Astrocyte (in vitro differentiated cells and primary cell): ENCODE measurements at regions not wholly inside any gene's neighbourhood (a gene's known extent, or its start where the extent isn't known, plus 50 kb on each side); places are given as distances from the start of the nearest gene placed in this dataset.

Experiments
- DNase-seq: peaks from one replicate; pipeline ENCODE4 v3.0.0-alpha.2; 2010; ENCODE audit warnings: low read depth
- FAIRE-seq: peaks from 2 replicates; lab custom pipeline; 2011; peaks lifted over from hg19 to GRCh38; lab: Jason Lieb, UNC
- H2AFZ ChIP-seq: 2 replicates; pipeline ENCODE4 v1.6.0; 2012; ENCODE audit warnings: low read depth, low read length, inconsistent platforms
- H3K27ac ChIP-seq: 2 replicates; pipeline ENCODE4 v1.5.1; 2011; ENCODE audit warnings: low read depth, low read length, inconsistent platforms
- H3K27me3 ChIP-seq: 2 replicates; pipeline ENCODE4 v1.6.0; 2011; ENCODE audit warnings: low read length, inconsistent platforms; ENCODE audit not compliant: insufficient read depth
- H3K36me3 ChIP-seq: 2 replicates; pipeline ENCODE4 v1.5.1; 2011; ENCODE audit warnings: low read length, inconsistent platforms; ENCODE audit not compliant: insufficient read depth
- H3K4me1 ChIP-seq: 2 replicates; pipeline ENCODE4 v1.5.1; 2011; ENCODE audit warnings: low read length, inconsistent platforms; ENCODE audit not compliant: insufficient read depth
- H3K4me2 ChIP-seq: 2 replicates; pipeline ENCODE4 v1.6.0; 2012; ENCODE audit warnings: low read length, inconsistent platforms
- H3K4me3 ChIP-seq: 2 replicates; pipeline ENCODE4 v1.5.1; 2011; ENCODE audit warnings: low read depth, mild to moderate bottlenecking, low read length, inconsistent platforms; ENCODE audit not compliant: insufficient read depth
- H3K79me2 ChIP-seq: 2 replicates; pipeline ENCODE4 v1.6.0; 2012; ENCODE audit warnings: mild to moderate bottlenecking, low read length, inconsistent platforms; ENCODE audit not compliant: insufficient read depth
- H3K9ac ChIP-seq: 2 replicates; pipeline ENCODE4 v1.6.0; 2012; ENCODE audit warnings: mild to moderate bottlenecking, low read length, inconsistent platforms
- H3K9me3 ChIP-seq: 2 replicates; pipeline ENCODE4 v1.5.1; 2012; ENCODE audit warnings: low read depth, mild to moderate bottlenecking, low read length, inconsistent platforms; ENCODE audit not compliant: insufficient read depth
- H4K20me1 ChIP-seq: 2 replicates; pipeline ENCODE4 v1.6.0; 2012; ENCODE audit warnings: low read length, inconsistent platforms; ENCODE audit not compliant: insufficient read depth
- H3K27ac Mint-ChIP-seq: one replicate; pipeline ENCODE4 v1.8.0; 2021; ENCODE audit warnings: mild to moderate bottlenecking, mixed read lengths; ENCODE audit not compliant: unreplicated experiment
- H3K27me3 Mint-ChIP-seq: one replicate; pipeline ENCODE4 v1.8.0; 2021; ENCODE audit warnings: low read depth, mixed read lengths; ENCODE audit not compliant: unreplicated experiment
- H3K36me3 Mint-ChIP-seq: one replicate; pipeline ENCODE4 v1.8.0; 2021; ENCODE audit warnings: low read depth, mixed read lengths; ENCODE audit not compliant: unreplicated experiment
- H3K4me1 Mint-ChIP-seq: one replicate; pipeline ENCODE4 v1.8.0; 2021; ENCODE audit warnings: low read depth, mixed read lengths; ENCODE audit not compliant: unreplicated experiment
- H3K4me3 Mint-ChIP-seq: one replicate; pipeline ENCODE4 v1.8.0; 2021; ENCODE audit warnings: mild to moderate bottlenecking, moderate library complexity, mixed read lengths; ENCODE audit not compliant: unreplicated experiment
- H3K9me3 Mint-ChIP-seq: one replicate; pipeline ENCODE4 v1.8.0; 2021; ENCODE audit warnings: mild to moderate bottlenecking, mixed read lengths; ENCODE audit not compliant: unreplicated experiment
- EZH2 ChIP-seq: IDR thresholded peaks from 2 replicates; pipeline ENCODE4 v1.6.1; 2012; ENCODE audit warnings: mild to moderate bottlenecking, low read length, inconsistent platforms; ENCODE audit not compliant: insufficient read depth
- TF ChIP-seq, protein P1 (sequence below): IDR thresholded peaks from 2 replicates; pipeline ENCODE4 v1.5.1; 2011; ENCODE audit warnings: low read depth, mild to moderate bottlenecking, inconsistent platforms, low read length, moderate library complexity; ENCODE audit not compliant: insufficient read depth

- no peaks in the 10 kb centered on the region for H3K27me3 Mint-ChIP-seq
- Histone ChIP-seq H3K4me1 (no peaks in the 10 kb centered on the region), H3K9me3 (no peaks in the 10 kb centered on the region), H2AFZ (no peak overlapping the region), H3K4me3 (no peak overlapping the region), H3K9ac (no peak overlapping the region), H3K4me2 (no peak overlapping the region), H4K20me1 (no peaks in the 10 kb centered on the region), H3K79me2 (no peaks in the 10 kb centered on the region), H3K27me3 (no peaks in the 10 kb centered on the region), H3K27ac (no peak overlapping the region), H3K36me3 (no peaks in the 10 kb centered on the region)
- no peak overlapping the region for H3K27ac Mint-ChIP-seq
- FAIRE-seq (no peak), DNase-seq (peak; percentile 1)
- TF ChIP-seq EZH2 = no peak
- TF ChIP-seq, protein P1, sequence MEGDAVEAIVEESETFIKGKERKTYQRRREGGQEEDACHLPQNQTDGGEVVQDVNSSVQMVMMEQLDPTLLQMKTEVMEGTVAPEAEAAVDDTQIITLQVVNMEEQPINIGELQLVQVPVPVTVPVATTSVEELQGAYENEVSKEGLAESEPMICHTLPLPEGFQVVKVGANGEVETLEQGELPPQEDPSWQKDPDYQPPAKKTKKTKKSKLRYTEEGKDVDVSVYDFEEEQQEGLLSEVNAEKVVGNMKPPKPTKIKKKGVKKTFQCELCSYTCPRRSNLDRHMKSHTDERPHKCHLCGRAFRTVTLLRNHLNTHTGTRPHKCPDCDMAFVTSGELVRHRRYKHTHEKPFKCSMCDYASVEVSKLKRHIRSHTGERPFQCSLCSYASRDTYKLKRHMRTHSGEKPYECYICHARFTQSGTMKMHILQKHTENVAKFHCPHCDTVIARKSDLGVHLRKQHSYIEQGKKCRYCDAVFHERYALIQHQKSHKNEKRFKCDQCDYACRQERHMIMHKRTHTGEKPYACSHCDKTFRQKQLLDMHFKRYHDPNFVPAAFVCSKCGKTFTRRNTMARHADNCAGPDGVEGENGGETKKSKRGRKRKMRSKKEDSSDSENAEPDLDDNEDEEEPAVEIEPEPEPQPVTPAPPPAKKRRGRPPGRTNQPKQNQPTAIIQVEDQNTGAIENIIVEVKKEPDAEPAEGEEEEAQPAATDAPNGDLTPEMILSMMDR = no peak
- no peaks in the 10 kb centered on the region for H3K36me3 Mint-ChIP-seq
- peaks cover 8% of the 10 kb centered on the region for H3K4me1 Mint-ChIP-seq
- no peaks in the 10 kb centered on the region for H3K9me3 Mint-ChIP-seq
- no peak overlapping the region for H3K4me3 Mint-ChIP-seq
Observed at GRCh38 chr5:121693864-121694263, 157.8 kb upstream of the FTMT start.

- Histone ChIP-seq H3K9ac (no peak overlapping the region), H3K36me3 (no peaks in the 10 kb centered on the region), H3K4me2 (no peak overlapping the region), H4K20me1 (no peaks in the 10 kb centered on the region), H3K79me2 (no peaks in the 10 kb centered on the region), H3K4me1 (no peaks in the 10 kb centered on the region), H3K4me3 (no peak overlapping the region), H2AFZ (no peak overlapping the region), H3K27me3 (no peaks in the 10 kb centered on the region), H3K9me3 (no peaks in the 10 kb centered on the region), H3K27ac (no peak overlapping the region)
- Mint-ChIP-seq H3K27me3 (no peaks in the 10 kb centered on the region), H3K9me3 (no peaks in the 10 kb centered on the region), H3K4me3 (no peak overlapping the region), H3K36me3 (no peaks in the 10 kb centered on the region), H3K4me1 (peaks cover 6% of the 10 kb centered on the region), H3K27ac (no peak overlapping the region)
- DNase-seq (no peak), FAIRE-seq (no peak)
- TF ChIP-seq, protein P1 = no peak
- no peak for TF ChIP-seq EZH2
Observed at GRCh38 chr5:121695307-121695706, 156.4 kb upstream of the FTMT start.

GRCh38 chr5:121698690-121699089 lies 153.0 kb upstream of the FTMT start:
- no peak for DNase-seq
- Histone ChIP-seq H3K27ac (no peak overlapping the region), H4K20me1 (no peaks in the 10 kb centered on the region), H3K27me3 (no peaks in the 10 kb centered on the region), H3K4me2 (no peak overlapping the region), H2AFZ (no peak overlapping the region), H3K36me3 (no peaks in the 10 kb centered on the region), H3K79me2 (no peaks in the 10 kb centered on the region), H3K9me3 (no peaks in the 10 kb centered on the region), H3K4me1 (no peaks in the 10 kb centered on the region), H3K9ac (no peak overlapping the region), H3K4me3 (no peak overlapping the region)
- Mint-ChIP-seq H3K27me3 (no peaks in the 10 kb centered on the region), H3K9me3 (no peaks in the 10 kb centered on the region), H3K36me3 (no peaks in the 10 kb centered on the region), H3K27ac (no peak overlapping the region), H3K4me1 (no peaks in the 10 kb centered on the region), H3K4me3 (no peak overlapping the region)
- TF ChIP-seq, protein P1 = no peak
- no peak for TF ChIP-seq EZH2
- no peak for FAIRE-seq
